ENCODE measurements at regions not wholly inside any gene's neighbourhood (a gene's known extent, or its start where the extent isn't known, plus 50 kb on each side); places are given as distances from the start of the nearest gene placed in this dataset.

DNA sequence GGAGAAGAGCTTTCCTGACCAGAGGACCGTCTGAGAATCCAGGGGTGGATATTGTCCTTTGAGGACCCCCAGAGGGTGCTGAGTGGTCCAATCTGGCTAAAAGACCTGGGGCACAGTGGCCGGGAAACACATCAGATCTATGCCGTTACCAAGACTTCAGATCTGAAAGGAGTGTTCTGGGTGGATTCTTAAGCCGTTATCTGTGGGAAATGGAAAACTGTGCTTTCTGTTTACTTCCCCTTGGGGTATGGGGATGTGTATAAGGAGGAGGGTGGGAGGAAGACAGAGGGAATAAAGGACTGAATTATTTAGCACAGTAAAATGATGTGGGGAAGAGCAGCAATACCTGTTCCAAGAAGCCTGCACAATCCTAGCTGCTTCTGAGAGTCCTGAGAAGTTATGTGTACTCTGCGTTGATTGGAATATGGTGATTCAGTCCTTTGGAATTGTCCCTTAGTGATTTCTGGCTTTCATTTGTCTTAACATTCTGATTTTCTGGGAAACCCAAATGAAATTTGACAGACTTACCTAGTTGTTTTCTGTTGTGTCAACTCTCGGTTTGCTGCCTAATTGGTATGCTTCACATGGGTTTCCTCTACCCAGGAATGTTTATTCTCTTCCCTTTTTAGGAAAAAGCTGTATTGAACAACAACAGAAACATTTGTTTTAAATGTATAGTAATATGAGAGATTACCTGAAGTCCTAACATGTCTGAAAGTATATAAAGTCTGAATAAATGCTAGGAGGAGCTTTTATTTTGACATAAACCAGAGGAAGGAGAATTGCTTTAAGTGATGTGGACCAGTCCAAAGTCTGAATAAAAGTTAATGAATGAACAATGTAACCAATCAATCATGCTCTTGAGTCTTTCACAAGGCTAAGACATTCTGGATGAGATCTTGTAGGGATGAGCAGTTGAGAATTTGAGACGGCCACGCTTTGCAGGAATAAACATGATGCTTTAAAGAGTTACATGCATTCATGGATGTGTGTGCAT lies 427.1 kb upstream of the C2CD4B start:
- DNase-seq (ENCODE audit: low spot score) = no peak
- Mint-ChIP-seq H3K4me3 (no peak overlapping the region), H3K27me3 (ENCODE audit: low read depth) (no peaks in the 10 kb centered on the region), H3K27ac (no peak overlapping the region), H3K4me1 (peaks cover 11% of the 10 kb centered on the region), H3K9me3 (peaks cover 4% of the 10 kb centered on the region), H3K36me3 (no peaks in the 10 kb centered on the region)
- ChIA-PET CTCF (interaction anchor here (0.6 kb wide), 1 partner anchor 149 kb away, joined by 4 read pairs; no protein-coding TSS in a partner anchor), POLR2A (no interaction called here)
- ATAC-seq = no peak
- TF ChIP-seq GABPB1 (CRISPR knock-in tag; IDR thresholded peaks at IDR 0.05) = no peak

DNA sequence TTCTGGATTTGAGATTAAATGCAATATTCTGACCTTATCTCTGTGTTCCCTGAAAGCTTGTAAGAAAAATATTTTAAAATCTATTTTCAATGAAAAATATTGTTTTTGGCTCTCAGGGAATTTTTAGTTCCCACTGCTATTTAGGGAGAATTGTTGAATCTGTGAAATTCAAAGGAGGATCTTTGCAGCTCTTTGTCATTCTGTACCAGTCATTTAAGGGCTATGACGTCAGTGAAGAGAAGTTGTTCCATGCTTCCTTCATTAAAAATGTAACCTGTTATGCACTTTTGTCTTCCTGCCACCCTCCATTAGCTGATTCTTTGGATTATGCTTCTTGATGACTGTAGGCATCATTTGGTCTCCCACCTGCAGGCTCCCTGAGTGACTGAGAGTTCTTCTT lies 427.8 kb upstream of the C2CD4B start:
- DNase-seq (ENCODE audit: low spot score) (no peak), ATAC-seq (no peak)
- ChIA-PET CTCF (no interaction called here), POLR2A (no interaction called here)
- Mint-ChIP-seq H3K4me3 (no peak overlapping the region), H3K36me3 (no peaks in the 10 kb centered on the region), H3K4me1 (peaks cover 11% of the 10 kb centered on the region), H3K27ac (no peak overlapping the region; the same call in 1 of the 2 replicates), H3K27me3 (ENCODE audit: low read depth) (no peaks in the 10 kb centered on the region), H3K9me3 (peaks cover 4% of the 10 kb centered on the region)
- TF ChIP-seq ELF4 (CRISPR knock-in tag; IDR thresholded peaks at IDR 0.05; ENCODE audit: low read depth) = no peak
- TF ChIP-seq RORB (CRISPR knock-in tag; IDR thresholded peaks at IDR 0.05) = no peak
- no peak for TF ChIP-seq ZNF263 (CRISPR knock-in tag; IDR thresholded peaks at IDR 0.05; ENCODE audit: low read depth)
- TF ChIP-seq NFATC4 (CRISPR knock-in tag; IDR thresholded peaks at IDR 0.05) = no peak
- no peak for TF ChIP-seq CREB1 (CRISPR knock-in tag; IDR thresholded peaks at IDR 0.05)
- TF ChIP-seq, protein P1, sequence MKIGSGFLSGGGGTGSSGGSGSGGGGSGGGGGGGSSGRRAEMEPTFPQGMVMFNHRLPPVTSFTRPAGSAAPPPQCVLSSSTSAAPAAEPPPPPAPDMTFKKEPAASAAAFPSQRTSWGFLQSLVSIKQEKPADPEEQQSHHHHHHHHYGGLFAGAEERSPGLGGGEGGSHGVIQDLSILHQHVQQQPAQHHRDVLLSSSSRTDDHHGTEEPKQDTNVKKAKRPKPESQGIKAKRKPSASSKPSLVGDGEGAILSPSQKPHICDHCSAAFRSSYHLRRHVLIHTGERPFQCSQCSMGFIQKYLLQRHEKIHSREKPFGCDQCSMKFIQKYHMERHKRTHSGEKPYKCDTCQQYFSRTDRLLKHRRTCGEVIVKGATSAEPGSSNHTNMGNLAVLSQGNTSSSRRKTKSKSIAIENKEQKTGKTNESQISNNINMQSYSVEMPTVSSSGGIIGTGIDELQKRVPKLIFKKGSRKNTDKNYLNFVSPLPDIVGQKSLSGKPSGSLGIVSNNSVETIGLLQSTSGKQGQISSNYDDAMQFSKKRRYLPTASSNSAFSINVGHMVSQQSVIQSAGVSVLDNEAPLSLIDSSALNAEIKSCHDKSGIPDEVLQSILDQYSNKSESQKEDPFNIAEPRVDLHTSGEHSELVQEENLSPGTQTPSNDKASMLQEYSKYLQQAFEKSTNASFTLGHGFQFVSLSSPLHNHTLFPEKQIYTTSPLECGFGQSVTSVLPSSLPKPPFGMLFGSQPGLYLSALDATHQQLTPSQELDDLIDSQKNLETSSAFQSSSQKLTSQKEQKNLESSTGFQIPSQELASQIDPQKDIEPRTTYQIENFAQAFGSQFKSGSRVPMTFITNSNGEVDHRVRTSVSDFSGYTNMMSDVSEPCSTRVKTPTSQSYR (CRISPR knock-in tag; IDR thresholded peaks at IDR 0.05) = no peak

DNA sequence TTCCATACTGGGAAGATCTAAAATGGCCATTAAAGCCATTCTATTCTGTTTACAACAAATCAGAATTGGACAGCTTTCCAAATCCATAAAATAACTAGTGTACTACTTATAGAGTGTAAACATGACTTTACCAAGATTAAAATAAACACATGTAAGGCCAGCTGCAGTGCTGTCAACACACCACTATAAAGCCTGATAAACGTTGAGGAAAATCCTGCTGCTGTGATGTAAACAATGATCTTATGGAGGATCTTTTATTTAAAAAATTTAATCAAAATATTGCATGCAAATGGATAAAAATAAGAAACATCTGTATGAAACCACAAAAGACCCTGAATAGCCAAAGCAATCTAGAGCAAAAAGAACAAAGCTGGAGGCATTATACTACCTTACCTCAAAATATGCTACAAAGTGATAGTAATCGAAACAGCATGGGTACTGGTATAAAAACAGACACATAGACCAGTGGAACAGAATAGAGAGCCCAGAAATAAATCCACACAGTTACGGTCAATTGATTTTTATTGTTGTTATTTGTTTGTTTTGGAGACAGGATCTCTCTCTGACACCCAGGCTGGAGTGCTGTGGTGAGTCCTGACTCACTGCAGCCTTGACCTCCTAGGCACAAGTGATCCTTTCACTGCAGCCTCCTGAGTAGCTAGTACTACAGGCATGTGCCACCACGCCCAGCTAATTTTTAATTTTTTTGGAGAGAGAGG lies 428.8 kb upstream of the C2CD4B start:
- Mint-ChIP-seq H3K27me3 (ENCODE audit: low read depth) (no peaks in the 10 kb centered on the region), H3K4me1 (peaks cover 11% of the 10 kb centered on the region), H3K4me3 (no peak overlapping the region), H3K9me3 (peaks cover 4% of the 10 kb centered on the region), H3K27ac (no peak overlapping the region), H3K36me3 (no peaks in the 10 kb centered on the region)
- CTCF ChIA-PET = no interaction called here
- POLR2A ChIA-PET = no interaction called here
- no peak for DNase-seq (ENCODE audit: low spot score)
- TF ChIP-seq, protein P2, sequence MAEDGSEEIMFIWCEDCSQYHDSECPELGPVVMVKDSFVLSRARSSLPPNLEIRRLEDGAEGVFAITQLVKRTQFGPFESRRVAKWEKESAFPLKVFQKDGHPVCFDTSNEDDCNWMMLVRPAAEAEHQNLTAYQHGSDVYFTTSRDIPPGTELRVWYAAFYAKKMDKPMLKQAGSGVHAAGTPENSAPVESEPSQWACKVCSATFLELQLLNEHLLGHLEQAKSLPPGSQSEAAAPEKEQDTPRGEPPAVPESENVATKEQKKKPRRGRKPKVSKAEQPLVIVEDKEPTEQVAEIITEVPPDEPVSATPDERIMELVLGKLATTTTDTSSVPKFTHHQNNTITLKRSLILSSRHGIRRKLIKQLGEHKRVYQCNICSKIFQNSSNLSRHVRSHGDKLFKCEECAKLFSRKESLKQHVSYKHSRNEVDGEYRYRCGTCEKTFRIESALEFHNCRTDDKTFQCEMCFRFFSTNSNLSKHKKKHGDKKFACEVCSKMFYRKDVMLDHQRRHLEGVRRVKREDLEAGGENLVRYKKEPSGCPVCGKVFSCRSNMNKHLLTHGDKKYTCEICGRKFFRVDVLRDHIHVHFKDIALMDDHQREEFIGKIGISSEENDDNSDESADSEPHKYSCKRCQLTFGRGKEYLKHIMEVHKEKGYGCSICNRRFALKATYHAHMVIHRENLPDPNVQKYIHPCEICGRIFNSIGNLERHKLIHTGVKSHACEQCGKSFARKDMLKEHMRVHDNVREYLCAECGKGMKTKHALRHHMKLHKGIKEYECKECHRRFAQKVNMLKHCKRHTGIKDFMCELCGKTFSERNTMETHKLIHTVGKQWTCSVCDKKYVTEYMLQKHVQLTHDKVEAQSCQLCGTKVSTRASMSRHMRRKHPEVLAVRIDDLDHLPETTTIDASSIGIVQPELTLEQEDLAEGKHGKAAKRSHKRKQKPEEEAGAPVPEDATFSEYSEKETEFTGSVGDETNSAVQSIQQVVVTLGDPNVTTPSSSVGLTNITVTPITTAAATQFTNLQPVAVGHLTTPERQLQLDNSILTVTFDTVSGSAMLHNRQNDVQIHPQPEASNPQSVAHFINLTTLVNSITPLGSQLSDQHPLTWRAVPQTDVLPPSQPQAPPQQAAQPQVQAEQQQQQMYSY (CRISPR knock-in tag; IDR thresholded peaks at IDR 0.05) = no peak
- no peak for TF ChIP-seq NFATC4 (CRISPR knock-in tag; IDR thresholded peaks at IDR 0.05)
- TF ChIP-seq TP53 (CRISPR knock-in tag; IDR thresholded peaks at IDR 0.05) = no peak
- no peak for ATAC-seq

DNA sequence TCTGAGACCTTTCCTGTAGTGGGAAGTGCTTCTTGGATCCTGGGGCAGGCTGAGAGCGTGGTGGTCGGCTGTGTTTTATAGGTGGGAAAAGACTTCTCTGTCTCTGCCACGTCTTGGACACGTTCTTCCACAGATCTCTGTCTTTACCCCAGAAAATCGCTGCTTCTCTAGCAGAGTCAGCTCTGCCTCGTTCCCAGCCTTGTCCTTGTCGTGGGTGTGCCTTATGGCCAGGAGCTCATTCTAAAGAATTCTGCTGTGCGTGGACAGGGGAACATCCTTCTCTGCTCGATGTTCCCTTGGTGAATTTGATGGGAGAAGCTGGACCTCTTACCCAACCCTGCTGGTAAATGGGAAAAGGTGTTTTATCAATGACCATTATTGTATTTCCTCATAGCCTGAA lies 433.1 kb upstream of the C2CD4B start:
- no peak for DNase-seq (ENCODE audit: low spot score)
- Mint-ChIP-seq H3K9me3 (peaks cover 4% of the 10 kb centered on the region), H3K4me3 (no peak overlapping the region), H3K27me3 (ENCODE audit: low read depth) (no peaks in the 10 kb centered on the region), H3K27ac (no peak overlapping the region), H3K36me3 (no peaks in the 10 kb centered on the region), H3K4me1 (peaks cover 11% of the 10 kb centered on the region)
- no peak for ATAC-seq
- ChIA-PET POLR2A (no interaction called here), CTCF (no interaction called here)
- TF ChIP-seq PRRX2 (CRISPR knock-in tag; IDR thresholded peaks at IDR 0.05) = no peak
- TF ChIP-seq FOXP1 (CRISPR knock-in tag; IDR thresholded peaks at IDR 0.05; ENCODE audit: borderline replicate concordance) = no peak
